Spleen (tissue), 7 donors: ENCODE measurements at regions not wholly inside any gene's neighbourhood (a gene's known extent, or its start where the extent isn't known, plus 50 kb on each side); places are given as distances from the start of the nearest gene placed in this dataset.

Source experiments
- CTCF ChIP-seq, 11 experiments: fragments of 200-600 bp in 7 of 11; fragments of 450-650 bp in 4 of 11; sonication (generic) in 4 of 11; IDR thresholded peaks in 8 of 11; conservative IDR thresholded peaks in 3 of 11; 1 replicate in 7 of 11; 2 replicates in 4 of 11; pipeline versions ENCODE4 v1.4.0 to v1.8.0; 2016 to 2021; ENCODE audit warnings: antibody characterized with exemption in 11 of 11, inconsistent platforms in 4 of 11, mild to moderate bottlenecking in 1 of 11
- POLR2A ChIP-seq, 3 donors: fragments of 450-650 bp; IDR thresholded peaks; one replicate each; pipeline ENCODE4 v1.5.1; 2017; ENCODE audit warnings: antibody characterized with exemption in 3 of 3, mild to moderate bottlenecking in 1 of 3
- donor health status: DM: no; HTN: no; CAD: no; lungs with moderate emphysema.
- donor health status: DM: no; HTN: no; CAD: no.
- donor health status: DM: no; HTN: no; CAD: no.

- TF ChIP-seq CTCF (IDR thresholded peaks at IDR 0.05 in 8 of 11, conservative IDR thresholded peaks at IDR 0.05 in 3 of 11) (no peak), POLR2A (IDR thresholded peaks at IDR 0.05) (no peak)
Observed at GRCh38 chr12:124620606-124621295, 53.3 kb upstream of the NCOR2 start.
